Osteoblast (primary cell): ENCODE measurements at regions not wholly inside any gene's neighbourhood (a gene's known extent, or its start where the extent isn't known, plus 50 kb on each side); places are given as distances from the start of the nearest gene placed in this dataset.

Source experiments
- DNase-seq: peaks from one replicate; pipeline ENCODE4 v3.0.0; 2011; ENCODE audit warnings: low spot score, mixed read lengths; ENCODE audit not compliant: insufficient read length; ENCODE audit errors: missing footprints
- H2AFZ ChIP-seq: 2 replicates; pipeline ENCODE4 v1.6.0; 2011; ENCODE audit warnings: mild to moderate bottlenecking, low read length
- H3K27ac ChIP-seq: 2 replicates; pipeline ENCODE4 v1.5.1; 2011; ENCODE audit warnings: mild to moderate bottlenecking, low read depth, low read length, moderate library complexity
- H3K27me3 ChIP-seq: 2 replicates; pipeline ENCODE4 v1.6.0; 2012; ENCODE audit warnings: mild to moderate bottlenecking, control low read depth, inconsistent platforms, low read length, moderate library complexity; ENCODE audit not compliant: insufficient read depth
- H3K36me3 ChIP-seq: 2 replicates; pipeline ENCODE4 v1.5.1; 2011; ENCODE audit warnings: mild to moderate bottlenecking, low read length, control low read depth, moderate library complexity; ENCODE audit not compliant: insufficient read depth
- H3K4me1 ChIP-seq: 2 replicates; pipeline ENCODE4 v1.5.1; 2011; ENCODE audit warnings: mild to moderate bottlenecking, low read length, control low read depth, moderate library complexity; ENCODE audit not compliant: insufficient read depth
- H3K4me2 ChIP-seq: 2 replicates; pipeline ENCODE4 v1.6.0; 2011; ENCODE audit warnings: mild to moderate bottlenecking, low read length; ENCODE audit not compliant: insufficient read depth
- H3K4me3 ChIP-seq: fragments of 200-600 bp; sonication (generic); 3 replicates; pipeline ENCODE4 v1.5.1; 2012; ENCODE audit warnings: mild to moderate bottlenecking, low read length, inconsistent platforms; ENCODE audit not compliant: insufficient read depth
- H3K79me2 ChIP-seq: 2 replicates; pipeline ENCODE4 v1.6.0; 2012; ENCODE audit warnings: mild to moderate bottlenecking, low read length, control low read depth, inconsistent platforms; ENCODE audit not compliant: insufficient read depth
- H3K9me3 ChIP-seq: 2 replicates; pipeline ENCODE4 v1.5.1; 2011; ENCODE audit warnings: low read depth, low read length, control low read depth
- H4K20me1 ChIP-seq: 2 replicates; pipeline ENCODE4 v1.6.0; 2012; ENCODE audit warnings: mild to moderate bottlenecking, low read length, control low read depth; ENCODE audit not compliant: insufficient read depth
- TF ChIP-seq, protein P1 (sequence below): IDR thresholded peaks from 2 replicates; pipeline ENCODE4 v1.5.1; 2011; ENCODE audit warnings: mild to moderate bottlenecking, low read depth, low read length, moderate library complexity; ENCODE audit errors: extremely low read depth

DNA sequence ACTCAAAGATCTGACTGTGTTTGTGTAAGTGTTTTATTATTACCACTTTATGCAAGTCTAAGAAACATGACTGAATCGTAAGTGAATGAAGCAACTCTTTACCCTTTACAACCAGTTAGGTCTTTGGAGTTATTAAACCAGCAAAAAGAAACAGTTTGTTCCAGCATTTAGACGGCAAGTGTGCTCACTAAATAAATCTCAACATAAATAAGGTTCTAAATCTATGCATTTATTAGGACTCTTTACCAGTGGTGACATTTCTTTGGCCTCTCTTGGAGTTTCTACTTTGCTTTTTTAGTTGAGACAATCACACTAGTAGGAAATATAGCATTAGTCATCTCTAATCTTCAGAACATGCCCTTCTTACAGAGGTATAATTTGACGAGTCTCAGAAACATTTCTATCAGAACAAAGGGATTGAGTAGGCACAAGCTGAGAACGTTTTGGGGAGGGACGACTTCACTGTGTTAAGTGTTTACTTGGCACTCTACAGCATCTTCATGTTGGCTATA is 739.9 kb upstream of the NR2F2 start:
- no peak overlapping the region for H2AFZ ChIP-seq
- no peaks in the 10 kb centered on the region for H3K9me3 ChIP-seq
- H3K36me3 ChIP-seq: no peaks in the 10 kb centered on the region
- TF ChIP-seq, protein P1, sequence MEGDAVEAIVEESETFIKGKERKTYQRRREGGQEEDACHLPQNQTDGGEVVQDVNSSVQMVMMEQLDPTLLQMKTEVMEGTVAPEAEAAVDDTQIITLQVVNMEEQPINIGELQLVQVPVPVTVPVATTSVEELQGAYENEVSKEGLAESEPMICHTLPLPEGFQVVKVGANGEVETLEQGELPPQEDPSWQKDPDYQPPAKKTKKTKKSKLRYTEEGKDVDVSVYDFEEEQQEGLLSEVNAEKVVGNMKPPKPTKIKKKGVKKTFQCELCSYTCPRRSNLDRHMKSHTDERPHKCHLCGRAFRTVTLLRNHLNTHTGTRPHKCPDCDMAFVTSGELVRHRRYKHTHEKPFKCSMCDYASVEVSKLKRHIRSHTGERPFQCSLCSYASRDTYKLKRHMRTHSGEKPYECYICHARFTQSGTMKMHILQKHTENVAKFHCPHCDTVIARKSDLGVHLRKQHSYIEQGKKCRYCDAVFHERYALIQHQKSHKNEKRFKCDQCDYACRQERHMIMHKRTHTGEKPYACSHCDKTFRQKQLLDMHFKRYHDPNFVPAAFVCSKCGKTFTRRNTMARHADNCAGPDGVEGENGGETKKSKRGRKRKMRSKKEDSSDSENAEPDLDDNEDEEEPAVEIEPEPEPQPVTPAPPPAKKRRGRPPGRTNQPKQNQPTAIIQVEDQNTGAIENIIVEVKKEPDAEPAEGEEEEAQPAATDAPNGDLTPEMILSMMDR: no peak
- no peak overlapping the region for H3K4me3 ChIP-seq
- no peaks in the 10 kb centered on the region for H4K20me1 ChIP-seq
- H3K4me1 ChIP-seq: no peaks in the 10 kb centered on the region
- no peak for DNase-seq
- H3K4me2 ChIP-seq: no peak overlapping the region
- H3K27ac ChIP-seq: no peak overlapping the region
- H3K79me2 ChIP-seq: no peaks in the 10 kb centered on the region
- no peaks in the 10 kb centered on the region for H3K27me3 ChIP-seq

GRCh38 chr15:95591270-95591669 is 739.2 kb upstream of the NR2F2 start:
- H3K4me1 ChIP-seq: no peaks in the 10 kb centered on the region
- H3K27ac ChIP-seq: no peak overlapping the region
- no peaks in the 10 kb centered on the region for H3K36me3 ChIP-seq
- TF ChIP-seq, protein P1: no peak
- no peak overlapping the region for H3K4me2 ChIP-seq
- H3K27me3 ChIP-seq: no peaks in the 10 kb centered on the region
- no peaks in the 10 kb centered on the region for H4K20me1 ChIP-seq
- no peak overlapping the region for H3K4me3 ChIP-seq
- H3K9me3 ChIP-seq: no peaks in the 10 kb centered on the region
- H3K79me2 ChIP-seq: no peaks in the 10 kb centered on the region
- no peak for DNase-seq
- H2AFZ ChIP-seq: no peak overlapping the region

DNA sequence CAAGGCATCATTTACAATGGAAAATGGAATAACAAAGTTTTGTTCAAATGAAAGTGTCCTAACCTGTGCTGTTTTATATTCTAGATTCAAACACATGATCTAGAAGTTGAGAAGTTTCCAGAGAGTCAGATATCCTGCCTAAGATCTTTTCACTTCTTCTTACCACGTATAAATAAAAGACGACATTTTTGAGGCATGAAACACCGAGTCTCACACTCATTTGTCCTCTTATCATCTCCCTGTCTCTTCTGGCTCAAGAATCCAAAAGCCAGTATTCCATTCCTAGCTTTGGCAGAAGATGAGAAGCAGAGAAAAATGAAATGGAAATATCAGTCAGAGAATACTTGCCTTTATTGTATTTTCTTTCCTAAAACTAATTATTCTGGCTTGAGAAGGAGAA is 738.6 kb upstream of the NR2F2 start:
- H3K4me3 ChIP-seq: no peak overlapping the region
- TF ChIP-seq, protein P1: no peak
- no peak overlapping the region for H3K4me2 ChIP-seq
- no peaks in the 10 kb centered on the region for H3K4me1 ChIP-seq
- H2AFZ ChIP-seq: no peak overlapping the region
- no peaks in the 10 kb centered on the region for H3K27me3 ChIP-seq
- no peaks in the 10 kb centered on the region for H3K36me3 ChIP-seq
- no peaks in the 10 kb centered on the region for H3K9me3 ChIP-seq
- no peaks in the 10 kb centered on the region for H4K20me1 ChIP-seq
- no peak for DNase-seq
- H3K27ac ChIP-seq: no peak overlapping the region
- H3K79me2 ChIP-seq: no peaks in the 10 kb centered on the region

DNA sequence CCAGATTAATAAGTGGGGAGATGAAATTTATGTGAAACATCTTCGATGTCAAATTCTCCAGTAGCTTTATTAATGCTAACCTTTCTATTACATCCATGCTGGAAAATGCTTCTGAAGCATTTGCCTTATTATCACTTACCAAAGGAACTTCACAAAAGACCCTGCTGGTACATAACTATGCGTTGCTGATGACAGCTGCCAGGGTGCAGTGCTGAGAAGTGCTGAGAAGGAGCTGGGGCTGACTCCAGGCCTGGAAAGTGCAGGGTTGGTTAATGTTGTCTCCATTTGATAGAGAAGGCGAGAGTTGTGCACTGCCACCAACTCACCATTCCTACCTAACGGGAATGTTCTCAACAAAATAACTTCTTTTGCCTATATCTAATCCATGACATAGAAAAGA is 736.0 kb upstream of the NR2F2 start:
- Histone ChIP-seq H3K9me3 (no peaks in the 10 kb centered on the region), H3K27me3 (no peaks in the 10 kb centered on the region), H3K4me1 (no peaks in the 10 kb centered on the region), H2AFZ (no peak overlapping the region), H3K4me2 (no peak overlapping the region), H3K36me3 (no peaks in the 10 kb centered on the region), H3K79me2 (no peaks in the 10 kb centered on the region), H4K20me1 (no peaks in the 10 kb centered on the region), H3K27ac (no peak overlapping the region), H3K4me3 (no peak overlapping the region)
- TF ChIP-seq, protein P1: no peak
- no peak for DNase-seq
